NCI-H82 treated with DMSO at 0.1 percent for 48 hours (cell line): ENCODE measurements at regions not wholly inside any gene's neighbourhood (a gene's known extent, or its start where the extent isn't known, plus 50 kb on each side); places are given as distances from the start of the nearest gene placed in this dataset.
A peak's percentile ranks its signal among the peaks of the same experiment; 100 is the strongest.

Experiments
- DNase-seq: peaks from one replicate; lab custom pipeline; 2025; ENCODE audit not compliant: unreplicated experiment; lab: John Stamatoyannopoulos, UW

DNA sequence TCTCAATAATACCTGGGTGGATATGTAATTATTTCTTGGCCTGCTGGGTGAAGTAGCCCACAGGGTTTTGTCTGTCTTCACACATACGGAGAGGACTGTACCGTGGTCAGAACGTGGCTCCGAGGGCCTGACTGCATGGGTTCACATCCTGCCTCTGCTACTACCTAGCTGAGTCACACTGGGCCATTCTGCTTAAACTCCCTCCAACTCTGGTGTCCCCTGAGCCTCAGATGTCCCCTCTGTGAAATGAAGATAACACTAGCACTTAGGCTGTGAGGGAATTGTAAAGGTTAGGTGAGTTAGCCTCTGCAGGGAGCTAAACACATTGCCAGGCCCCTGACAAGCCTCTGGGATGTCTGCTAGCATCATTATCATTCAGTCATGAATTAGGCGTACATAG is 120.1 kb upstream of the NABP1 start:
- no peak for DNase-seq

DNA sequence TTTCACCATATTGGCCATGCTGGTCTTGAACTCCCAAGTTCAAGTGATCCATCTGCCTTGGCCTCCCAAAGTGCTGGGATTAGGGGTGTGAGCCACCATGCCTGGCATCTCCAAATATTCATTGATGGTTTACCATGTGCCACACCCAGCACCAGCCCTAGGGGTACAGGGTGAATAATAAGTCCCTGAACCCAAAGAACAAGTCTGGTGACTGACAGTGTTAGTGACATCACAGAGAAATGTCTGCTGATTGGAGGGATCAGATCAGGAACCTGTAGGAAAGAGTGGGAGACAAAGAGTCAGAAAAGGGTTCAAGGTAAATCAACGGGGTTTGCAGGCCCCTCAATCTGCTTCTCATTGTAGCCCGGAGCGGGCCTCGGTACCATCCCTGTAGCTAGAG is 118.4 kb upstream of the NABP1 start:
- DNase-seq = no peak

DNA sequence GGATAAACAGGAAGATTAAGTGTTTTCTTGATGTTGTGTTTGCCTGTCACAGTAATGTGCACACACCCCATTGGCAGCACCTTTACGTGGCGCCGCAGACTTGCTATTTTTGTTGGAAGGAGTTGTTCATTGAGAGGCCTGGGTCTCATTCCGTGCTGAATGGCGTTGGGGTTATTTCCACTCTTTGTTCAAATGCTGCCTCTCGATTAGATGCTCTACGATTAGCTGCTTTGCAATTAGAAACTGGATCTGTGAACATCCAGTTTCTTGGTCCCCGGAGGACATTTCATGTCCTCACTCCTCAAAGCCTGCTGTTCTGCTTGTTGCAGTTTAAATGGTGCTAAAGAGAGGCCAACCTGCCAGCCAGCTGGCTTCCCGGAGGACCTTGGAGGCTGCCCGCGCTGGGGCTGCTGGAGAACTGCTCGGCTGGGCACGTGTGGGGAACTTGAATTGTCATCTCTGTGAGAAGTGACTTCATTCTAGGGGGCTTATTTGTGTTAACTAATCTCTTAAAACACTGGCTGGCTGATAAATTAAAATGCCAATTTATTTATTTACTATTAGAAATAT is 117.4 kb upstream of the NABP1 start:
- no peak for DNase-seq

DNA sequence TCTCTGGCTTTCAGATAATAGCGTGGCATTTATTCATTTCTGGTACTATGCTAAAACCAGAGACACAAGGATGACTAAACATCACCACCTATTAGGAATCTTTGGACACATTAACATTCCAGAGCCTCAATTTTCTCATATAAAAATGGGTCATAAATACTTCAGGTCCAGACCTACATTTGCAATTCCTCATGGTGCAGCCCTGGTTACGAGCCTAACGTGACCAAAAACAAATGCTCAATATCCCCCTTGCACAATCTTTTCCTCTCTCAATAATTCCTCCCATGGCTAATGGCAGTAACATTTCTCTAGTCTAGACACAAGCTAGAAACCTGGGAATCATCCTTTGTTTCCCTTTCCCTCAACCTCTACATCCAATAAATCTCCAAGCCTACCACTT is 112.8 kb upstream of the NABP1 start:
- no peak for DNase-seq

DNA sequence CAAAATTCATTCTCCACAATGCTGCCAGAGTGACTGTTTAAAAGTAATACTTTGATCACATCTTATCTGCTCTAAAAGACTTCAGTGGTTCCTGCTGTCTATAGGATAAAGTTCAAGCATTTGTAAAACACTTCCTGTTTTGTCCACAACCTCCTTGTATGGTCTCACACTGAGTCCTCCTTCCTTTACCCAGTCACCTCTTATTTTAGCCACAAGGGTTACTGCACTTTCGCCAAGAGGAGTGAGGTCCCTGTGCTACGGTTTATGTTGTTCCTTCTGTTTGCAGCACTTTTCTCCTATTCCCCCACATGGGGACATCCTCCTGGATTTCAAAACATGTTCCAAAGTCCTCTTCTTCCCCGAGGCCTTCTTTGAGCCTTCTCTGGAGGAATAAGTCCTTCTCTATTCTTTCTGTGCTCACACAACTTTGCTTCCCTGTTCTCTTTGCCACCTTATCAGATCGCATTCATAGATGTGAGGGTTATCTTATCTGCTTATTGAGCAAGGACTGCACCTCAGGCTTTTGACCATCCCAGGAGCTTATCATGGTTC is 112.2 kb upstream of the NABP1 start:
- DNase-seq = no peak

DNA sequence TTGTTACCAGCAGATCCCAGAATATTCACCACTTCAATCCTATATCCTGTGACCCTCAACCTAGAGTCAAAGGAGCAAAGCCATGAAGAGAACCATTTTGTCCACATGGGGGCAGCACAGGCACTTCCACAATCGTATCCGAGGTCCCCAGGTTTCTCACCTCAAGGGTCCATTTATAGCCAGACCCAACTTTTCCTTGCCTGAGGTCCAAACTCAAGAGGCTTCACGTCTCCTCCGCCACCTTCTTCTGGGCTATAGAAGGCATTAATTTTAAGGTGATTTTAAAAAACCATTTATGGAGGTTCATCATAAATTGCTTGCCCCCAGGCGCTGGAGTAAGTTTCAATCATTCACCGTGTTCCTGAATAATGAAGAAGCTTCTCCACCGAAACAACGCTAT is 111.6 kb upstream of the NABP1 start:
- peak; percentile 8 for DNase-seq

DNA sequence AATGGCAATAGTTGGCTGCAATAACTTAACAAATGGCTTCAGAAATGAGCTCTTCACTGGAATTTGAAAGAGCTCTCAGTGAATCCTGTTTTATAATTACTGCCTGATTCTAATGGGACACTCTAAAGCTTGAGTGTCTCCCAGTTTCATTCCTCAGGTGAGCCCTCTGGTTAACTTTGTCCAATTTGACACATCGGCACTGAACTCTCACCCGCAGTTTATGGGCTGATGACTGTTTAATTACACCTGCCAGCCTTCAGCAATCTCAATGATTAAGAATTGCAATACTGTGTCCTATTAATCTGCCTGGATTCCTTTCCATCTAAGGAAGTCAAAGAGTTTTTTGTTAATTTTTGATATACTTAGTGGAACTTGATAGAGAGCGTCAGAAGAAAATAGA is 110.7 kb upstream of the NABP1 start:
- DNase-seq = no peak

DNA sequence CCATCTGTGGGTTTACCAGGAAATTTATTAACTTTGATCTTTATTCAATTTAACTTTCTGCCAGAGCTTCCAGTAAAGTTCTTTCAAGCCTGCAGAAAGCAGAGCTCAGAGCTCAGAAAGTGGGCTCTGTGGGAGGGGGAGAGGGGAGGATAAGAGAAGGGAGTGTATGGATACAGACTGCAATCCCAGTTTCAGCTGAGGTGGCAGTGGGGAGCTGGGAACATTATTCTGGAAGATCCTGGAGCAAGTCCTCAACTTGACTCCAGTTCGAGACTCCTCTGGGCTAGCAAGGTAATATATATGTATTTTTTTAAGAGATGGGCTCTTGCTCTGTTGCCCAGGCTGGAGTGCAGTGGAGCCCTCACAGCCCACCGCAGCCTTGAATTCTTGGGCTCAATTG is 108.9 kb upstream of the NABP1 start:
- DNase-seq = no peak

DNA sequence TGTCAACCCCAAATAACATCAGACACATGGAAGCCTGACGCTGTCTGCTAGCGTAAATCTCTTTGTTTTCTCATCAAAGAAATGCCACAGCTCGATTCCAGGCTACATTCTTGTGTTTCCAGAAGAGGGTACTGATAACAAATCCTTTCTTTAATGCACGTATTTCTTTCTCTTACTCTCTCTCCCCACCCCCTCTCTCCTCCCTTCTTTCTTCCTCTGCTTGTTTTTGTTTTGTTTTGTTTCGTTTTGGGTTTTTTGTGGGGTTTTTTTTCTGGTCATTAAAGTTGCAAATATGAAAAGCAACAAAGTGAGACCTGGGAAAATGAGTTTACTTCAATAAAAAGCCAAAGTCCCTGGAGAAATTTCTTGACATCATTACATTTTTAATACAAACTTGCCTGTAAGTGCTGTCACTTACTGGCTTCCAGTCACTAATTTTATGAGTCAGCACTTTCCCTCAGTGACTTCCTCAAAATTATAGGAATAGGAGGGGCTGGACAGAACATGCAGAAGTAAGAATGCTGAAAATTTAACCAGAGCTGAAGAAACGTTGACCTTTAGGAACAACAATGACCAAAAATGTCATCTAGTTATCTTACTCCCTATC is 106.7 kb upstream of the NABP1 start:
- no peak for DNase-seq

DNA sequence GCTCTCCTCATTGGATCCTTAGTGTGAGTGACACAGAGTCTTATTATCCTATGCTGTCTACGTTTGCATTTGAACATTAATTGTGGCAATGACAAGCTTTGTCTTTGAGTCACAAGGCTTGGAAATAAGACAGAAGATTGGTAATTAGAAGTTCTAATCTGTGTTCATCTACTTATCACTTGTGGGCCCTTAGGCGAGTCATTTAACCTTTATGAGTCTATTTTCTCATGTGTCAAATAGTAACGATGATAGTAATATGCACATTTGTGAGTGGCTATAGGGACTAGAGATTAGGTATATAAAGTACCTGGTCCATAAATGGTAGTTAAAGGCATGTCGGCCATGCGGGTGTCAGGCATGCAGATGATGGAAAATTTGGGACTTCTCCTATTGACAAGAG is 105.6 kb upstream of the NABP1 start:
- no peak for DNase-seq

DNA sequence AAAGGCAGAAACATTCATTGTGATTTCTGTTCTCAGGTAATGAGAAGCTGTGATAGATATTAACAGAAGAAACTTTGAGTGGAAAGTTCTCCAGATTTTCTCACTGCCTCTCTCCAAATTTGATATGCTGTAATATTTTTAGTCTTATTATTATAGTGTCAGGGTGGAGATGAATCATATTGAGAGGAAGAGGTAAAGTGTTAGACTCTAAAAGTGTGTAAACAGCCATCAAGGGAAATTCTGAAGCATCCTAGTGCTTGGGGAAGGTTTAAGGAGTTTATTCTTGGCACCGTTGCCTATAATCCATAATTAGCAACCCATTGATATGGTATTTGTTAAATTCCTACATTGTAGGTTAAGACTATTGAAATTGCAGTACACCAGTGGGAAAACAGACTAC is 104.7 kb upstream of the NABP1 start:
- no peak for DNase-seq

DNA sequence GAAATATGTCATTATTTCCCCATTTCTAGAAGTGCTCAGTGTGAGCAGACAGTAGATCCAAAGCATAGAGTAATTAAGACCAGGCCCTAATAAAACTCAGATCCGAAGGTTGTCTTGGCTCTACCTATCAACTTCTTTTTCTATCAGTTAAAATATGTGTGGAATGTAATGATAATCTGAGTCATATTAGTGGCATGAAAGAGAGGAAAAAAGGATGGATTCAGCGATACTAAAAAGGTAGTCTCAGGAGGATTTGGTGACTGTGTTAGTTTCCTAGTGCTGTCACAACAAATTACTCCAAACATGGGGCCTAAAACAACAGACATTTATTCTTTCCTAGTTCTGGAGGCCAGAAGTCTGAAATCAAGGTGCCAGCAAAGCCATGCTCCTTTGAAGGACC is 103.7 kb upstream of the NABP1 start:
- no peak for DNase-seq

DNA sequence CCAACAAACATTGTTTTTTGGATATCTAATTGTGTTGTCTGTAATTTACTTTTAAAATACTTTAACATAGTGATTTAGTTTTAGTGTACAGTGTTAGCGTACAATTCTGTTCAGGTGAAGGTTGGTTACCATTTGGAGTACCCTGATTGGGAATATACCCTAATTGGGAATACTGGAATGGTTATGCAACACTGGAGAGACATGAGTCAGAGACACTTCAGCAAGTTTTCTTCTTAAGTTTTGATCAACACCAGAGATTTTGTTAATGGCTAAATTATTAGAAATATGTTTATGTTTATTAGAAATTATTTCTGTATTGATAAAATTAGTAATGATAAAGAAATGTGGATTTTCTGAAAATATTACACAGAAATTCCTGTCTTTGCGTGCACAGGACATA is 100.3 kb upstream of the NABP1 start:
- no peak for DNase-seq

DNA sequence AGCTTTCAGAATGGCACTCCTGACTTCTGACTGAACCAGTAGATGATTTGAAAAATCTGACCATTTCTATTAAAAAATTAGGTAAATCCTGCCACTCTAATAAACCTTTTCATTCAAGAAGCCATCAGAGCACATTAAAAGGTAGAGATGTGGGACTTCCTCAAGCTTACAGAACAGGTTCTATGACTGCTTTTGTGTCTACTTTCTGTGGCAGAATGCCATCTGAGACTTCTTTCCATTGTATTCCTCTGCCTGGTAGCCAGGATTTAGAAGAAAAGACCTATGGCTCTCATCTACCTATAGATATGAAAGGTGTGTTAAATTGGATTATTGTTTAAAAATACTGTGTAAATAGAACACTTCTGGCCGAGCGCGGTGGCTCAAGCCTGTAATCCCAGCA is 99.9 kb upstream of the NABP1 start:
- DNase-seq = no peak

DNA sequence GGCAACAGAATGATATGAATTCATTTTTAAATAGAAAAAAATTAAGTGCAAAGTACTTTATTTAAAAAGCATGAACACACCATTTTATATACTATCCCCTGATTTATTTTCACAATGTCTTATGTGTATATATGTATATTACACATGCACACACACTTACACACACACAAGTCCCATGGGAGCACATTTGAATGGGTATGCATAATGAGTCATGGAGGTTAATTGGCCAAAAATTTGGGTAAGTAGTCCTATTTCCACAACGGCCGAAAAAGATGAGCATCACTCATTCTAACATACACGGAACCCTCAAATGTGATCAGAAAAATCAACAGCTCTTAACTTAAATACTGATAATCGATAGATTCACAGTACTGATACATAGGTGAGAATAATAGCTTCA is 97.4 kb upstream of the NABP1 start:
- DNase-seq = no peak

DNA sequence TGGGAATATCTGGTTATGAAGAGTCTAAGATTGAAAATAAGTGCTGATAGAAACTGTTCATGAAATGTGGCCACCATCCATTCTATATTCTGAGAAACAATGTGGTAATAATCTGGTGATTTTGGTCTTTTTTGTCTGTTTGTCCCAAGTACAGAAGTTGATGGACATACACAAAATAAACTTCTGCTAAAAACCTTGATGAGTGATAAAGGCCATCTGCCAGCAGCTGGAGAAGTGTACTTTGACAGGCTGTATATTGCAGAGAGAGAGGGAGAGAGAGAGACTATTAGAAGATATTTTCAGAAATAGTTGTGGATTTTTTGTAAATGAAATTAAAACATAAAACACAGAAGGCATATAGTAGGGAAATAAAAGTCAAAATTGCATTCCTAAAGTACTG is 96.9 kb upstream of the NABP1 start:
- no peak for DNase-seq

DNA sequence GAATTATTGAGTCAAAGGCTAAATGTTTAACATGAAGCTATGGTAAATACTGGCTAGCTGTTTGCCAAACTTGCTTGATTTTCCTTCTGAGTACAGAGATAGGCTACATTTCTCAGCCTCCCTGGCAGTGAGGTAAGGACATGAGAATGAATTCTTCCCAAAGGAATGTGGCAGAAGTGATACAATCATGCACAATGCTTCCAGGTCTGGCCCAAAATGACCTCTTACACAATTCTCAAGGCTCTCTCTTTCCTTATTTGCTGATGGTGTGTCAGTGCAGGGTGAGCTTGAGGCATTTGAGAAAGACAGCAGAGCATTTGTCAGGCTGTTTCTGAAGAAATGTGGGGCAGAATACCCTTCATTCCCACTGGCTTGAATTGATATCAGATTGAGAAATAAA is 95.6 kb upstream of the NABP1 start:
- no peak for DNase-seq

DNA sequence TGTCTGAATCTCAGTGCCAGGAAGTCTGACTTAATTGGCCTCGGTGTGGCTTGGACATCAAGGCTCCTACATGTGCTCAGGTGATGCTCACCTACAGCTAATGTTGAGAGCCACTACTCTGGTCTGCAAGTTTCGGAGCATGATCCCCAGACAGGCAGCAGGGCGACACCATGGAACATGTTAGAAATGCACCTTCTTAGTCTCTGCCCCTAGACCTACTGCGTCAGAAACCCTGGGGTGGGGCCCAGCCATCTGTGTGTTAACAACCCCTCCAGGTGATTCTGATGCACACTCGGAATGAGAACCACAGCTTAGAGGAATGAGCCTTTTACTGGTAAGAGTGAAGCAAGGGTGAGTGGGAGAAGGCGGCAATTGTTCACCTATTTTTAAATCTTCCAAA is 86.9 kb upstream of the NABP1 start:
- DNase-seq = no peak

DNA sequence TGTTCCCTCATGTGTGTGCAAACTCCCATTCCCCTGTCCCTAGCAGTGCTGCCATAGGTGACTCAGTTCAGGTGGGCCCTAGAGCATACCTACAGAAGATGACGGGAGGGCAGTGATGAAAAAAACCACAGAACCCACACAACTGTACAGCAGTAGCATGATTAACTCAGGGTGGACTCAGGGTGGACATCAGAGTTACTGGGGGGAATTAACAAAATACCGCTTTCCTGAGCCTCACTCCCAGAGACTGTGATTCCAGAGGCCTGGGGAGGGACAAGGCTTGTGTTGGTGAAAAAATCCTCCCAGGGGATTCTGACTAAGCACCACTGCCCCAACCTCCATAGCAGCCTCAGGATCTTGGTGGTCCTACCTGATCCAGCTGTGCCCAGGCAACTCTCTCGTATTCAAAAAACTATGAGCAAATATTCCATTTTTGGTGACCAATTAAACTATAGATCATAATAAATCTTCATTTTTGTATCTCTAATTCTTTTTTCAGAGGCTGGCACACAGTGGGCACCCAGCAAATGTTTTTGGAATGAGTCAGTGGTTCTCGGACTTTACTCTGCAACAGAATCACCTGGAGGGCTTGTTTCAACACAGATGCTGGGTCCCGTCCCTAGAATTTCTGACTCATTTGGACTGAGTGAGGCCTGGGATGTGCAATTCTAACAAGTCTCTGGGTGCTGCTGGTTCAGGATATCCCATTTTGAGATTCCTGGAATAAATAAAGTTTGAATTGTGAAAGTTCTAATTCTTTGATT is 84.1 kb upstream of the NABP1 start:
- DNase-seq = no peak

DNA sequence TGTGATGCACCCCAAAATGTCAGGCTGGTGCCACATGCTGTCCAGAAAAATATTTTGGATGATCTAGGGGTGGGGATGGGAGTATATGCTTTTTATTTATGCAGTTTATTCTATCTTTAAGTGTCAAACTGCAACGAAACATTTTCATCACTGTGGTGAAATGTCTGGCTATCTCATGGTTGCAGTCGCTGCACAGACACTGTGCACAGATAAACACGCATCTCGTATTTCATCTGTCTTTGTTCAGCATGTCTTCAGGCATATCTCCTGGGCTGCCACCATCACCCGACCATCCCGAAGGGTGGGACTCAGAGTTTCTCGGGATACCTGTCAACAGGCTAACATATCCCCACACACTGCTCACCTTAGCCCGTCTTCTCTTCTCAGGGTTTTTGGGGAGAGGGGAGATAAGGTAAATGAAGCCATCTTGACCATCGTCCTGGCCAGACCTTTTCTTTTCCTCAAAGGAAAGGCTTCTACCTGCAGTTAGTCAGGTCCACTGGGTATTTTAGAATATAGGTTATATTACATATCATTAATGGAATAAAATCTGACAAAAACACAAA is 80.7 kb upstream of the NABP1 start:
- no peak for DNase-seq

DNA sequence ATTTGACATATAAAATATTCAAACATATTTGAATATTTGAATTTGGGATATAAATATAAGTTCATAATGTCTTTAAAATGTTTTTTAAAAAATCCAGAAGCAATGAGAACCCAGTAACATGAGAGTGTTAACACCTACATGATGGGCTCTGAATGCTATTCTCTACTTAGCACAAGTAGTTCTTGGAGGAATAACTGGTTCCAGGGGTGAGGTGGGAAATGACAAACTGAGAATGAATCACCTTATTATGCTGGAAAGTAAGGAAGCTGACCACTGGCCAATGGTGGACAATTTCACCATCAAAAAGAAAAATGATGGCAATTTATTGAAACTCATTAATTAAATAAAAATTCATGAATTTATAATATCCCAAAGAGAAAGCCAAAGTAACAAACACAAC is 79.6 kb upstream of the NABP1 start:
- no peak for DNase-seq

DNA sequence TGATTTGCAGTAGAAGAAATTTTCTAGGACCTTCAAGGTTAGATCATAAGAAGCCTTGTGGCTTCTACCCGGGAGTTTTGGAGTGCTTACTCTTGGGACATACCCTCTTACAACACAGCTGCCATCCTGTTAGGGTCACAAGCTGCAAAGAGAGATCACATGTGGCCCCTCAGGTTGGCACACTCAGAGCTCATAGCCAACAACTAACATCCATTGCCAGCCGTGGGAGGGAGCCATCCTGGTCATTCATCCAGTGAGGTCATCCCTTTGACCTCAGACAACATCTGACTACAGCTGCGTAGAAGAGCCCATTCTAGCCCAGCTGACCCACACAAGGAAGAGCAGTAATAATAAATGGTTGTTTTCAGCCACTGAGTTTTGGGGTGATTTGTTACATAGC is 76.9 kb upstream of the NABP1 start:
- no peak for DNase-seq
